Psoas muscle (tissue), 7 donors: ENCODE measurements at regions not wholly inside any gene's neighbourhood (a gene's known extent, or its start where the extent isn't known, plus 50 kb on each side); places are given as distances from the start of the nearest gene placed in this dataset.

Source experiments
- ATAC-seq, 4 donors: fragments of 200-7000 bp; cut with Tn5 transposase; one replicate each; pipeline ENCODE4 v1.9.1; 2020; ENCODE audit warnings: moderate library complexity in 3 of 4, mild to moderate bottlenecking in 2 of 4
- DNase-seq, 2 donors: peaks; one replicate each; pipeline ENCODE4 v3.0.0-alpha.2; 2020
- H3K27ac ChIP-seq: fragments of 200-600 bp; one replicate; pipeline ENCODE4 v1.8.0; 2022
- H3K27me3 ChIP-seq, 3 donors: fragments of 200-600 bp in 1 of 3; one replicate each; pipeline versions ENCODE4 v1.6.1 to v1.8.0; 2013 to 2022; ENCODE audit warnings: low read length in 2 of 3, mild to moderate bottlenecking in 2 of 3, moderate library complexity in 1 of 3; ENCODE audit not compliant: insufficient read depth in 3 of 3
- H3K36me3 ChIP-seq, 2 donors: fragments of 200-600 bp in 1 of 2; one replicate each; pipeline versions ENCODE4 v1.6.1 to v1.8.0; 2013 to 2022; ENCODE audit warnings: low read depth in 1 of 2, mild to moderate bottlenecking in 1 of 2, moderate library complexity in 1 of 2; ENCODE audit not compliant: insufficient read depth in 1 of 2
- H3K4me1 ChIP-seq: fragments of 200-600 bp; one replicate; pipeline ENCODE4 v1.8.0; 2022
- H3K4me3 ChIP-seq: fragments of 200-600 bp; one replicate; pipeline ENCODE4 v1.8.0; 2022; ENCODE audit warnings: mild to moderate bottlenecking
- H3K9me3 ChIP-seq: fragments of 200-600 bp; one replicate; pipeline ENCODE4 v1.8.0; 2022
- WGBS, 3 donors: extraction: QIAGEN DNeasy Blood & Tissue Kit; methylation state at CpG; one replicate each; pipeline versions ENCODE4 v1.1.6 to v1.1.7; 2013; 5-methylcytosine and 5-hydroxymethylcytosine counted together
- intact Hi-C, 2 donors: fragments of 100-400 bp; cut with DNase I; formaldehyde crosslinking; loops; one replicate each; pipeline versions ENCODE4 v1.11.0 to v1.14.2; 2022
- TF ChIP-seq, protein P1 (sequence below): fragments of 200-600 bp; IDR thresholded peaks from one replicate; pipeline ENCODE4 v1.8.0; 2022; ENCODE audit warnings: antibody characterized with exemption
- donor health status: healthy with polysubstance abuse.
- donor health status: DM: no; HTN: no; CAD: no; lungs with moderate emphysema.
- donor health status: Bipolar disorder and iron deficiency.
- donor health status: healthy.
- donor health status: DM: yes; HTN: yes; CAD: no.
- donor health status: DM: no; HTN: no; CAD: no.
- donor health status: DM: yes; HTN: yes; CAD: no.

DNA sequence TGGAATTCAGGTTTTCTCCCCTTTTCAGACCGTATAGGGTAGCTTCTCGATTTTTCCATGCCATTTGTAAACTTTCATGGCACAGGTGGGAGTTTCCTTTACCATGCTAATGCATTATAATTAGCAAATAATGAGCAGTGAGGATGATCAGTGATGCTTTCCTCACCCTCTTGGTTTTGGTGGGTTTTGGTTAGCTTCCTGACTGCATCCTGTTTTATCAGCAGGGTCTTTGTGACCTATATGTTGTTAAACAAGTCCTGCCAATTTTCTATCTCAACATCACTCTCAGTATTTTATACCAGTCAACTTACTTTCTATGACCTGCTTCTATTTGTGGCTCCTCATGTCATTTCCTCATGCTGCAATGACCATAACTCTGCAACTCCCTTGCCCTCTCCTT lies 1345.1 kb downstream of the NCAM2 start:
- H3K9me3 ChIP-seq: no peaks in the 10 kb centered on the region
- no peaks in the 10 kb centered on the region for H3K4me1 ChIP-seq
- intact Hi-C loops: no loop called here
- no peak overlapping the region for H3K27ac ChIP-seq
- H3K36me3 ChIP-seq: no peaks in the 10 kb centered on the region
- TF ChIP-seq, protein P1, sequence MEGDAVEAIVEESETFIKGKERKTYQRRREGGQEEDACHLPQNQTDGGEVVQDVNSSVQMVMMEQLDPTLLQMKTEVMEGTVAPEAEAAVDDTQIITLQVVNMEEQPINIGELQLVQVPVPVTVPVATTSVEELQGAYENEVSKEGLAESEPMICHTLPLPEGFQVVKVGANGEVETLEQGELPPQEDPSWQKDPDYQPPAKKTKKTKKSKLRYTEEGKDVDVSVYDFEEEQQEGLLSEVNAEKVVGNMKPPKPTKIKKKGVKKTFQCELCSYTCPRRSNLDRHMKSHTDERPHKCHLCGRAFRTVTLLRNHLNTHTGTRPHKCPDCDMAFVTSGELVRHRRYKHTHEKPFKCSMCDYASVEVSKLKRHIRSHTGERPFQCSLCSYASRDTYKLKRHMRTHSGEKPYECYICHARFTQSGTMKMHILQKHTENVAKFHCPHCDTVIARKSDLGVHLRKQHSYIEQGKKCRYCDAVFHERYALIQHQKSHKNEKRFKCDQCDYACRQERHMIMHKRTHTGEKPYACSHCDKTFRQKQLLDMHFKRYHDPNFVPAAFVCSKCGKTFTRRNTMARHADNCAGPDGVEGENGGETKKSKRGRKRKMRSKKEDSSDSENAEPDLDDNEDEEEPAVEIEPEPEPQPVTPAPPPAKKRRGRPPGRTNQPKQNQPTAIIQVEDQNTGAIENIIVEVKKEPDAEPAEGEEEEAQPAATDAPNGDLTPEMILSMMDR: no peak
- DNase-seq: no peak
- H3K4me3 ChIP-seq: no peak overlapping the region
- 55 to 69% (median 67%) methylated on average over 2 of the region's 2 CpGs for WGBS, 3 donors
- H3K27me3 ChIP-seq: no peaks in the 10 kb centered on the region
- ATAC-seq: no peak

DNA sequence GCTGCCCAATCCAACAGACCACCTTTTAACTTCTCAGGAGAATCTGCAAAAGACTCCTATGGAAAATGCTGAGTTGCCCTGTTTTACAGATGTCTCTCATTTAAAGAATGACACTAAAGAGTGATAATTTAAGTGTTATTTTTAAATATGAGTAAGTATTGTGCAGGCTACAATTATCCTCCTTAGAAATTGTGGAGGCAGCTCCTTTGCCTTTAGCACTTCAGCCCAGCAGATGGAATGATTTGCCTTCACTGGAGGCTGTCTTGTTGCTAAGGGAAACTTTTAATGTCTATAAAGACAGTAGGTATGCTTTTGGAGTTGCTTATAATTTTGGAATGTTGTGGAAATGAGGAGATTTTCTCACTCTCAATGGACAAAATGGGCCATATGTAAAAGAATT lies 1345.5 kb downstream of the NCAM2 start:
- Histone ChIP-seq H3K4me1 (no peaks in the 10 kb centered on the region), H3K27me3 (no peaks in the 10 kb centered on the region), H3K4me3 (no peak overlapping the region), H3K36me3 (no peaks in the 10 kb centered on the region), H3K27ac (no peak overlapping the region), H3K9me3 (no peaks in the 10 kb centered on the region)
- TF ChIP-seq, protein P1: no peak
- intact Hi-C loops: no loop called here
- DNase-seq (no peak), ATAC-seq (no peak)

DNA sequence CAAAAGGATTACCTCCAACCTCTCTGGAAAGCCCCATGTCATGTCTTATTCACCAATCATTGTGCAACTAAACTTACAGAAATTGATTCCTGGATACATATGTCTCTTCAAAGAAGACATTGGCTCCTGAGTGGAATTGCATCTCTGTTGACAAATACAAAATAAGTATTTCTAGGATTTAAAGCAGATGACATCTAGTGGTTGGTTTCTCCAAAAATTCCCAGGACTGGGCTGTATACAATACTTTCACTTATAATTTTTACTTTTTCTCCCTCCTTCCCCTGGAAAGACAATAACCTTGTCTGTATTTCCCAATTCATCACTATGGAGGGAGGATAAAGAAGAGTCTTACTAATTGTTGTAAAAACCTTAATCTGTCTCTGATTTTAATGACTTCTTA lies 1347.4 kb downstream of the NCAM2 start:
- TF ChIP-seq, protein P1: no peak
- Histone ChIP-seq H3K9me3 (no peaks in the 10 kb centered on the region), H3K4me3 (no peak overlapping the region), H3K4me1 (no peaks in the 10 kb centered on the region), H3K27me3 (no peaks in the 10 kb centered on the region), H3K27ac (no peak overlapping the region), H3K36me3 (no peaks in the 10 kb centered on the region)
- DNase-seq (no peak), ATAC-seq (no peak)
- intact Hi-C loops: no loop called here

DNA sequence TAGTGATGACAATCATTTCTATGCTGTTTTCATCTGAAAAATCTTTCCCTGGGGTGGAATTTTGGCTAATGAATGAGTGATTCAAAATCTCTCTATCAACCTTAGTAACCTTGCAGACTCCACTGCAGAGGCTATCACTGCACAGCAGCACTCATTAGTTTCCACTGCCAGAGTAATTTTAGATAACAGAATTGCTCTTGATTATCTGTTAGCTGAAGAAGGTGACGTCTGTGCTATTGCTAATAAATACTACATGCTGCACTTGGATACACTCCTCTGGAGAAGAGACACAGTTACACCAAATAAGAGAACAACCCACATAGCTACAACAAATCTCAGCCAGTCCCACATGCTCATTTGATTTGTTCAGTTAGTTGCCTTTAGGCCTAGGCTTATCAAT lies 1348.4 kb downstream of the NCAM2 start:
- no peaks in the 10 kb centered on the region for H3K36me3 ChIP-seq
- no peaks in the 10 kb centered on the region for H3K27me3 ChIP-seq
- 72 to 83% (median 79%) methylated on average over 1 of the region's 1 CpG for whole genome bisulfite sequencing, 3 donors
- no peak overlapping the region for H3K4me3 ChIP-seq
- intact Hi-C loops: no loop called here
- DNase-seq: no peak
- no peaks in the 10 kb centered on the region for H3K4me1 ChIP-seq
- H3K27ac ChIP-seq: no peak overlapping the region
- ATAC-seq: no peak
- no peaks in the 10 kb centered on the region for H3K9me3 ChIP-seq
- TF ChIP-seq, protein P1: no peak

DNA sequence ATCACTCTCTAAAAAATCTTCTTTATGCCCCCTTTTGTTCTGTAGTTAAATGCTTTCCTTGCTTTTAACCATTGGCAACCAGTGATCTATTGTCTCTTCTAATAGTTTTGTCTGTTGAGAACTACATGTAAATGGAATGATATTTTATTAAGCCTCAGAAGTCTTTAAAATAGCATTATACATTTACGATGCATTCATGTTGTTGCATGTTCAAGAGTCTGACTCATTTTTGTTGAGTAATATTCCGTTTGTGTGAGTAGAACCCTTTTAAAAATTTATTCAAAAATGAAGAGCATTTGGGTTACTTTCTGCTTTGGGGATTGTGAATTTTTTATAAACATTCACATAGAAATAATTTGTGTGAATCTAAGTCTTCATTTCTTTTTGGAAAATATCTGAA lies 1352.9 kb downstream of the NCAM2 start:
- Histone ChIP-seq H3K36me3 (no peaks in the 10 kb centered on the region), H3K9me3 (no peaks in the 10 kb centered on the region), H3K27ac (no peak overlapping the region), H3K4me3 (no peak overlapping the region), H3K4me1 (no peaks in the 10 kb centered on the region), H3K27me3 (no peaks in the 10 kb centered on the region)
- DNase-seq (no peak), ATAC-seq (no peak)
- 48 to 81% (median 61%) methylated on average over 2 of the region's 2 CpGs for WGBS, 3 donors
- TF ChIP-seq, protein P1: no peak
- intact Hi-C loops: no loop called here
